GM06990 (cell line): ENCODE measurements at regions not wholly inside any gene's neighbourhood (a gene's known extent, or its start where the extent isn't known, plus 50 kb on each side); places are given as distances from the start of the nearest gene placed in this dataset.

Experiments used
- DNase-seq: peaks from one replicate; pipeline ENCODE4 v3.0.0-alpha.2; 2011; ENCODE audit not compliant: insufficient read length; ENCODE audit errors: extremely low read depth
- H3K27me3 ChIP-seq: replicated peaks from 2 replicates; pipeline ENCODE4 v1.6.0; 2011; ENCODE audit warnings: low read length; ENCODE audit not compliant: control insufficient read depth, insufficient read depth
- H3K36me3 ChIP-seq: 2 replicates; pipeline ENCODE4 v1.5.1; 2011; ENCODE audit warnings: low read length; ENCODE audit not compliant: control insufficient read depth, insufficient read depth
- H3K4me3 ChIP-seq: replicated peaks from 2 replicates; pipeline ENCODE4 v1.5.1; 2011; ENCODE audit warnings: low read depth, mild to moderate bottlenecking, control low read depth, low read length
- CTCF ChIP-seq: IDR thresholded peaks from 2 replicates; pipeline ENCODE4 v1.5.1; 2011; ENCODE audit warnings: low read length, control low read depth, mild to moderate bottlenecking, inconsistent platforms; ENCODE audit not compliant: insufficient read depth, poor library complexity, severe bottlenecking

GRCh38 chr7:1372671-1373379 is 86.4 kb downstream of the MICALL2 start:
- H3K4me3 ChIP-seq: no peak overlapping the region
- DNase-seq: no peak
- no peaks in the 10 kb centered on the region; the same call in none of the 2 replicates for H3K27me3 ChIP-seq
- no peaks in the 10 kb centered on the region for H3K36me3 ChIP-seq
- TF ChIP-seq CTCF: no peak

- no peak overlapping the region for H3K4me3 ChIP-seq
- H3K36me3 ChIP-seq: no peaks in the 10 kb centered on the region
- no peaks in the 10 kb centered on the region for H3K27me3 ChIP-seq
- DNase-seq: no peak
- TF ChIP-seq CTCF: no peak
Observed at GRCh38 chr7:1377111-1377909, 82.0 kb downstream of the MICALL2 start.

- Histone ChIP-seq H3K27me3 (no peaks in the 10 kb centered on the region), H3K36me3 (no peaks in the 10 kb centered on the region), H3K4me3 (no peak overlapping the region)
- no peak for TF ChIP-seq CTCF
- DNase-seq: no peak
Observed at GRCh38 chr7:1378610-1379601, 80.4 kb downstream of the MICALL2 start.

GRCh38 chr7:1380231-1380815 is 78.9 kb downstream of the MICALL2 start:
- H3K4me3 ChIP-seq: no peak overlapping the region
- H3K27me3 ChIP-seq: no peaks in the 10 kb centered on the region
- H3K36me3 ChIP-seq: no peaks in the 10 kb centered on the region
- no peak for DNase-seq
- TF ChIP-seq CTCF: no peak

GRCh38 chr7:1380821-1381580 is 78.3 kb downstream of the MICALL2 start:
- TF ChIP-seq CTCF: no peak
- Histone ChIP-seq H3K4me3 (no peak overlapping the region), H3K36me3 (no peaks in the 10 kb centered on the region), H3K27me3 (no peaks in the 10 kb centered on the region; the same call in 1 of the 2 replicates)
- no peak for DNase-seq
